NCI-H1092 treated with DMSO at 0.1 percent for 48 hours (cell line): ENCODE measurements at regions not wholly inside any gene's neighbourhood (a gene's known extent, or its start where the extent isn't known, plus 50 kb on each side); places are given as distances from the start of the nearest gene placed in this dataset.

Experiments used
- DNase-seq: peaks from one replicate; lab custom pipeline; 2025; lab: John Stamatoyannopoulos, UW

- no peak for DNase-seq
Observed at GRCh38 chr10:83165265-83165664, 974.0 kb upstream of the GHITM start.

GRCh38 chr10:83166344-83166743 is 973.0 kb upstream of the GHITM start:
- DNase-seq, result no peak

GRCh38 chr10:83167081-83167480 is 972.2 kb upstream of the GHITM start:
- DNase-seq, result no peak

- no peak for DNase-seq
Observed at GRCh38 chr10:83176901-83177300, 962.4 kb upstream of the GHITM start.

GRCh38 chr10:83178526-83178925 is 960.8 kb upstream of the GHITM start:
- no peak for DNase-seq

GRCh38 chr10:83179371-83179770 is 959.9 kb upstream of the GHITM start:
- DNase-seq, result no peak

- no peak for DNase-seq
Observed at GRCh38 chr10:83182076-83182475, 957.2 kb upstream of the GHITM start.

GRCh38 chr10:83184641-83185040 is 954.7 kb upstream of the GHITM start:
- DNase-seq, result no peak

GRCh38 chr10:83190614-83191013 is 948.7 kb upstream of the GHITM start:
- no peak for DNase-seq

GRCh38 chr10:83193026-83193425 is 946.3 kb upstream of the GHITM start:
- DNase-seq, result no peak

- DNase-seq, result no peak
Observed at GRCh38 chr10:83195021-83195420, 944.3 kb upstream of the GHITM start.

GRCh38 chr10:83199374-83199773 is 939.9 kb upstream of the GHITM start:
- DNase-seq, result no peak

GRCh38 chr10:83205861-83206260 is 933.4 kb upstream of the GHITM start:
- DNase-seq, result no peak

- no peak for DNase-seq
Observed at GRCh38 chr10:83212632-83213334, 926.5 kb upstream of the GHITM start.

- DNase-seq, result no peak
Observed at GRCh38 chr10:83214136-83214535, 925.2 kb upstream of the GHITM start.

- no peak for DNase-seq
Observed at GRCh38 chr10:83218205-83218604, 921.1 kb upstream of the GHITM start.

GRCh38 chr10:83222300-83222699 is 917.0 kb upstream of the GHITM start:
- no peak for DNase-seq

GRCh38 chr10:83222832-83223742 is 916.2 kb upstream of the GHITM start:
- DNase-seq, result no peak

GRCh38 chr10:83225781-83226180 is 913.5 kb upstream of the GHITM start:
- no peak for DNase-seq

GRCh38 chr10:83229991-83230390 is 909.3 kb upstream of the GHITM start:
- DNase-seq, result no peak

- DNase-seq, result no peak
Observed at GRCh38 chr10:83233691-83234090, 905.6 kb upstream of the GHITM start.

- DNase-seq, result no peak
Observed at GRCh38 chr10:83248106-83248631, 891.1 kb upstream of the GHITM start.

GRCh38 chr10:83250396-83250795 is 888.9 kb upstream of the GHITM start:
- DNase-seq, result no peak
